ENCODE measurements at regions not wholly inside any gene's neighbourhood (a gene's known extent, or its start where the extent isn't known, plus 50 kb on each side); places are given as distances from the start of the nearest gene placed in this dataset.

DNA sequence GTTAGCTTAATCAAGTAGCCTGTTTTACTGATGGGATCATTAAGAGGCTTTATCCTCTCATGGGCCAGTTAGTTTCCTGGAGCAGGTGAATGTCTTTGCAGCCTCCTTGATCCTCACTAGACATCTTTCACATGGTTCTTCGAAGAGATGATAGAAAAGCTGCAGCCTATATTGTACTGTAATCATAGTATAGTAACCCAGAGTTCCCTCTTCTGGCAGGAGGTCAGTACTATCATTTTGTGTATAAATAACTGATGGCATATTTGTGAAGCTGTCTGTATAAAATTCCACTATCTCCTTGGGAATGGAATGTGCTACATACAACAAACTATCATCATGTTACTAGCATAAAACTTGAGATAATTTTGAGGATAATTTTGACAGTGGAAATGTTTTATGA lies 123.8 kb upstream of the PRPS1L1 start:
- no peak for DNase-seq (ENCODE audit: low spot score in 2 of 2, unreplicated experiment in 2 of 2)
- Mint-ChIP-seq H3K4me1 (peaks cover 45% of the 10 kb centered on the region), H3K4me3 (no peak overlapping the region), H3K27ac (no peak overlapping the region), H3K9me3 (peaks cover 4% of the 10 kb centered on the region), H3K36me3 (peaks cover 2% of the 10 kb centered on the region), H3K27me3 (ENCODE audit: low read depth) (no peaks in the 10 kb centered on the region)
- TF ChIP-seq, protein P1, sequence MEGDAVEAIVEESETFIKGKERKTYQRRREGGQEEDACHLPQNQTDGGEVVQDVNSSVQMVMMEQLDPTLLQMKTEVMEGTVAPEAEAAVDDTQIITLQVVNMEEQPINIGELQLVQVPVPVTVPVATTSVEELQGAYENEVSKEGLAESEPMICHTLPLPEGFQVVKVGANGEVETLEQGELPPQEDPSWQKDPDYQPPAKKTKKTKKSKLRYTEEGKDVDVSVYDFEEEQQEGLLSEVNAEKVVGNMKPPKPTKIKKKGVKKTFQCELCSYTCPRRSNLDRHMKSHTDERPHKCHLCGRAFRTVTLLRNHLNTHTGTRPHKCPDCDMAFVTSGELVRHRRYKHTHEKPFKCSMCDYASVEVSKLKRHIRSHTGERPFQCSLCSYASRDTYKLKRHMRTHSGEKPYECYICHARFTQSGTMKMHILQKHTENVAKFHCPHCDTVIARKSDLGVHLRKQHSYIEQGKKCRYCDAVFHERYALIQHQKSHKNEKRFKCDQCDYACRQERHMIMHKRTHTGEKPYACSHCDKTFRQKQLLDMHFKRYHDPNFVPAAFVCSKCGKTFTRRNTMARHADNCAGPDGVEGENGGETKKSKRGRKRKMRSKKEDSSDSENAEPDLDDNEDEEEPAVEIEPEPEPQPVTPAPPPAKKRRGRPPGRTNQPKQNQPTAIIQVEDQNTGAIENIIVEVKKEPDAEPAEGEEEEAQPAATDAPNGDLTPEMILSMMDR (IDR thresholded peaks at IDR 0.05; ENCODE audit: unreplicated experiment) = no peak

DNA sequence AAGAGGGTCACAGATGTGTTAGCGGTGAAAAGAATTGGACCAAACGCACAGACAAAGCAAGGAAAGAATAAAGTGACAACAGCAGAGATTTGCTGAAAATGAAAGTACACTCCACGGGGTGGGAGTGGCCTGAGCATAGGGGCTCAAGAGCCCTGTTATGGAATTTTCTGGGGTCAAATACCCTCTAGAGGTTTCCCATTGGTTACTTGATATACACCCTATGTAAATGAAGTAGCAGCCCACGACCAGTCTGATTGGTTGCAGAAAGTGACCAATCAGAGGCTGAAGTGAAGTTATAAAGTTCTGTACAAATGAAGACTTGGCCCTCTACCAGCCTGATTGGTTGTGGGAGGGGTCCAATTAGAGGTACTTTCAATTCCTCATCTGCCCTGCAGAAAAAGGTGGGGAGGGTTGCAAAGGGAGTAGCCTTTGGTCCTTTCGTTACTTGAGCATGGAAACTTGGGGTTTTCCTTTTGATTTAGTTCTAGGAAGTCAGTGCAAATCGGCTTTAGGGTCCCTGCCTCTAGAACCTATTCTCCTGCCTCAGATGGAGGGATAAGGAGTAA lies 125.6 kb upstream of the PRPS1L1 start:
- H3K9me3 Mint-ChIP-seq = peaks cover 4% of the 10 kb centered on the region
- TF ChIP-seq, protein P1 (IDR thresholded peaks at IDR 0.05; ENCODE audit: unreplicated experiment) = no peak
- peaks cover 2% of the 10 kb centered on the region for H3K36me3 Mint-ChIP-seq
- H3K4me3 Mint-ChIP-seq = no peak overlapping the region
- DNase-seq (ENCODE audit: low spot score in 2 of 2, unreplicated experiment in 2 of 2) = no peak
- H3K27ac Mint-ChIP-seq = no peak overlapping the region
- peaks cover 38% of the 10 kb centered on the region for H3K4me1 Mint-ChIP-seq
- H3K27me3 Mint-ChIP-seq (ENCODE audit: low read depth) = peaks cover 1% of the 10 kb centered on the region

DNA sequence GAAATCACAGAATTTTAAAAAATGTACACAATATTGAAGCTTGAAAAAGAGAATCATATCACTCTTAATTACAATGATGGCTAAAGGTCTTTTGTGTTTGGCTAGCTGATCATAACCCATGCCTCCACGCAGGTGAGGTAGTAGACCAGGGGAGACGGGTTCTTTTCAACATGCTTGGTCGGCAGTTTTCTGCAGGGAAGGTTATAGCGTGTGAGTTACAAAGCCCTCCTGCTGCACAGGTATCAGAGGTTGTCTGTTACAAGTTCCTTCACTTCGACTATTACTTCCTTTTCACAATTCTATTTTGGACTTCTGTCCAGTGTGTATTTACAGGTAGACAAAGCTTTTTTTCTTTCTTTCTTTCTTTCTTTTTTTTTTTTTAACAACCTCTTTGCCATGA lies 127.1 kb upstream of the PRPS1L1 start:
- no peak overlapping the region for H3K4me3 Mint-ChIP-seq
- TF ChIP-seq, protein P1 (IDR thresholded peaks at IDR 0.05; ENCODE audit: unreplicated experiment) = no peak
- peaks cover 1% of the 10 kb centered on the region for H3K27me3 Mint-ChIP-seq (ENCODE audit: low read depth)
- peaks cover 38% of the 10 kb centered on the region for H3K4me1 Mint-ChIP-seq
- DNase-seq (ENCODE audit: low spot score in 2 of 2, unreplicated experiment in 2 of 2) = no peak
- H3K27ac Mint-ChIP-seq = no peak overlapping the region
- H3K9me3 Mint-ChIP-seq = peaks cover 4% of the 10 kb centered on the region
- H3K36me3 Mint-ChIP-seq = peaks cover 2% of the 10 kb centered on the region

DNA sequence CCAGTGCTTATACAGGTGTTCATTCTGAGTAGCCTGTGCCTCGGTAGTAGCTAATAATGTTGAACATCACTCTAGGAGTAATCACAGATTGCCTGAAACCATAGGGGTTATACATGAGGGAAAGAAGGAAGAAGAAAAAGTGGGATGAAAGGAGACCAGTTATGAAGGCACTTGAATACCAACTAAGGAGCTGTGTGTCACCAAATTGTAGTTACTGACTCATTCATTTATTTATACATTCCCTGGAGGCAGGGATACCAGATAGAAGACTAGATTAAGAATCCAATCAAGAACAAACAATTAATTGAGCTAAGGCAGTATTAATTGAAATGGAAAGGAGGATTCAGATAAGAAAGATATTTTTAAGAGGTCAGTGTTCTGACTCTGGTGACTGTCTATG lies 129.6 kb upstream of the PRPS1L1 start:
- TF ChIP-seq, protein P1 (IDR thresholded peaks at IDR 0.05; ENCODE audit: unreplicated experiment) = no peak

DNA sequence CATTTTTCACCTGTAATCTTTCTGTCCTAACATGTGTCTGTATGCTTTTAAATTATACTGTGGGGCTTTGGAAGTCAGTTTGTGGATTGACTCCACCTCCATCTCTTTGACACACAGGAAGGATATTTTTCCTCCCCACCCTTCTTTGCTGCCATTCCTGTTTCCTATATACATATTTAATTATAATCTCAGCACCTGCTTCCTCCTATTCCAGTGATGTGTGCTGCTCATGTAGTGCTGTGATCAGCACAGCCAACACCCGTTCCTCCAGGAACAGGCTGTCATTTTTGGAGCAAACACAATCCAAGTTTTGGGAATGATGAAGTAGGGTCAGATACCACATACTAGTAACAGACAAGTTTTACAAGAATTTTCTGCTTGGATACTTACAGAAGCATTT lies 135.0 kb upstream of the PRPS1L1 start:
- Mint-ChIP-seq H3K27ac (no peak overlapping the region), H3K4me1 (peaks cover 10% of the 10 kb centered on the region), H3K9me3 (no peaks in the 10 kb centered on the region), H3K4me3 (no peak overlapping the region), H3K36me3 (no peaks in the 10 kb centered on the region), H3K27me3 (ENCODE audit: low read depth) (no peaks in the 10 kb centered on the region)
- TF ChIP-seq, protein P1 (IDR thresholded peaks at IDR 0.05; ENCODE audit: unreplicated experiment) = no peak
- DNase-seq (ENCODE audit: low spot score in 2 of 2, unreplicated experiment in 2 of 2) = no peak

More for the DNA sequence above, 129.6 kb upstream of the PRPS1L1 start:
- Mint-ChIP-seq H3K4me3 (no peak overlapping the region), H3K9me3 (peaks cover 4% of the 10 kb centered on the region), H3K27ac (no peak overlapping the region), H3K4me1 (peaks cover 26% of the 10 kb centered on the region), H3K27me3 (ENCODE audit: low read depth) (peaks cover 1% of the 10 kb centered on the region), H3K36me3 (peaks cover 2% of the 10 kb centered on the region)
- no peak for DNase-seq (ENCODE audit: low spot score in 2 of 2, unreplicated experiment in 2 of 2)

DNA sequence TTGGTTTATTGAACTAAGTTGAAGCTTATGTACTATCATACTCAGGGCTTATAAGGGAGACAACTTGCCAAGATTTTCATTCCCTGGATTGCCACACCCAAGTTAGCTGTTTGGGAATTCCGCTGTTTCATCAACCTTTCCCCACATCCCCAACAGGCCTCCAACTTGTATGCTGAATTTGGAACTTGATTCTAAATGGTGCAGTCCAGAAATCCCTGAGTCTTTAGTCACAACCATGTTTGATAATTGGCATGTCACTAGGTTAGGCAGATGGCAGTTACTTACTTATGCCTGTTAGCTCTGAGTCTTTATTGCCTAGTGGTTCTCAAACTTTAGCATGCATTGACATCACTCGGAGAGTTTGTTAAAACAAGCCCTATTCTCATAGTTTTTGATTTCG lies 135.4 kb upstream of the PRPS1L1 start:
- Mint-ChIP-seq H3K4me1 (peaks cover 12% of the 10 kb centered on the region), H3K27ac (no peak overlapping the region), H3K27me3 (ENCODE audit: low read depth) (no peaks in the 10 kb centered on the region), H3K4me3 (no peak overlapping the region), H3K36me3 (no peaks in the 10 kb centered on the region), H3K9me3 (no peaks in the 10 kb centered on the region)
- DNase-seq (ENCODE audit: low spot score in 2 of 2, unreplicated experiment in 2 of 2) = no peak
- TF ChIP-seq, protein P1 (IDR thresholded peaks at IDR 0.05; ENCODE audit: unreplicated experiment) = no peak
